ENCODE measurements at regions not wholly inside any gene's neighbourhood (a gene's known extent, or its start where the extent isn't known, plus 50 kb on each side); places are given as distances from the start of the nearest gene placed in this dataset.

GRCh38 chr10:78479467-78479866 lies 445.8 kb downstream of the RPS24 start:
- TF ChIP-seq CTCF (conservative IDR thresholded peaks at IDR 0.05 in 1 of 2, IDR thresholded peaks at IDR 0.05 in 1 of 2; ENCODE audit: low read depth in 1 of 2, low read length in 2 of 2): no peak
- no peak for TF ChIP-seq EZH2 (IDR thresholded peaks at IDR 0.05; ENCODE audit: low read length, missing control alignments)
